K562 (cell line): ENCODE measurements at regions not wholly inside any gene's neighbourhood (a gene's known extent, or its start where the extent isn't known, plus 50 kb on each side); places are given as distances from the start of the nearest gene placed in this dataset.

ENCODE experiments used
- ATAC-seq: fragments of 200-7000 bp; cut with Tn5 transposase; 3 replicates; pipeline ENCODE4 v1.9.1; 2020; ENCODE audit warnings: moderate library complexity
- BruUV-seq: library from RNA; stranded (reverse); fragments of 400-500 nt; replicated peaks from 2 replicates; lab custom pipeline; 2021; lab: Mats Ljungman, UMichigan
- CTCF ChIA-PET: fragments of 300-600 bp; formaldehyde crosslinking; extraction: SDS; loops from one replicate; lab custom pipeline; 2021; ENCODE audit warnings: low intra/inter-chr PET ratio; lab: Yijun Ruan, JAX
- POLR2A ChIA-PET: fragments of 300-600, 350-650 bp; sonication (Branson Sonifier 250); formaldehyde crosslinking; extraction: SDS; loops from one replicate; lab custom pipeline; 2021; ENCODE audit warnings: antibody characterized with exemption, inconsistent platforms; lab: Yijun Ruan, JAX
- DNase-seq, 4 experiments: peaks; one replicate each; pipeline versions ENCODE4 v3.0.0 to v3.0.0-alpha.2; 2011 to 2018; ENCODE audit warnings: low spot score in 3 of 4, mixed read lengths in 3 of 4; ENCODE audit errors: extremely low read depth in 1 of 4
- FAIRE-seq: peaks from 2 replicates; lab custom pipeline; 2011; peaks lifted over from hg19 to GRCh38; lab: Jason Lieb, UNC
- H2AFZ ChIP-seq: 2 replicates; pipeline ENCODE4 v1.6.0; 2011; ENCODE audit warnings: low read depth, low read length, control low read depth, inconsistent platforms
- H3K27ac ChIP-seq: fragments of 200-600 bp; 3 replicates; pipeline ENCODE4 v1.8.0; 2011; ENCODE audit warnings: low read depth, mild to moderate bottlenecking, control low read depth, inconsistent platforms, low read length, moderate library complexity, mixed read lengths; ENCODE audit errors: extremely low read depth
- H3K27me3 ChIP-seq, 2 experiments: fragments of 300-600 bp in 1 of 2; 2 replicates in 1 of 2; 3 replicates in 1 of 2; pipeline versions ENCODE4 v1.6.0 to v1.8.0; 2011; ENCODE audit warnings: inconsistent platforms in 2 of 2, low read length in 2 of 2, mild to moderate bottlenecking in 1 of 2, mixed read lengths in 1 of 2, moderate library complexity in 1 of 2; ENCODE audit not compliant: control insufficient read depth in 2 of 2, insufficient read depth in 2 of 2
- H3K36me3 ChIP-seq: fragments of 300-600 bp; 3 replicates; pipeline ENCODE4 v1.8.0; 2011; ENCODE audit warnings: mild to moderate bottlenecking, low read length, inconsistent platforms; ENCODE audit not compliant: control insufficient read depth, insufficient read depth
- H3K4me1 ChIP-seq, 2 experiments: fragments of 200-600 bp in 1 of 2; replicated peaks in 1 of 2; 2 replicates in 1 of 2; 3 replicates in 1 of 2; pipeline versions ENCODE4 v1.5.1 to v1.8.0; 2011; ENCODE audit warnings: inconsistent platforms in 2 of 2, low read length in 2 of 2, mild to moderate bottlenecking in 1 of 2, mixed read lengths in 1 of 2, moderate library complexity in 1 of 2; ENCODE audit not compliant: control insufficient read depth in 2 of 2, insufficient read depth in 2 of 2
- H3K4me2 ChIP-seq: 2 replicates; pipeline ENCODE4 v1.6.1; 2011; ENCODE audit warnings: low read length, control low read depth, inconsistent platforms, mixed read lengths; ENCODE audit not compliant: insufficient read depth
- H3K4me3 ChIP-seq: fragments of 200-600 bp; sonication (generic), shearing (Covaris generic); 2 replicates; pipeline ENCODE4 v1.5.1; 2016; ENCODE audit warnings: control low read depth, inconsistent platforms
- H3K79me2 ChIP-seq: fragments of 200-600 bp; 3 replicates; pipeline ENCODE4 v1.8.0; 2011; ENCODE audit warnings: low read length, inconsistent platforms; ENCODE audit not compliant: control insufficient read depth, insufficient read depth
- H3K9ac ChIP-seq, 2 experiments: 2 replicates each; pipeline versions ENCODE4 v1.6.0 to v1.6.1; 2011; ENCODE audit warnings: low read depth in 2 of 2, low read length in 2 of 2, control low read depth in 1 of 2, inconsistent platforms in 1 of 2, mild to moderate bottlenecking in 1 of 2, mixed read lengths in 1 of 2; ENCODE audit not compliant: insufficient read depth in 1 of 2
- H3K9me1 ChIP-seq: one replicate; pipeline ENCODE4 v1.6.0; 2011; ENCODE audit warnings: inconsistent platforms, mild to moderate bottlenecking, low read length, moderate library complexity; ENCODE audit not compliant: control insufficient read depth, insufficient read depth
- H3K9me3 ChIP-seq: replicated peaks from 2 replicates; pipeline ENCODE4 v1.5.1; 2011; ENCODE audit warnings: low read depth, low read length, inconsistent platforms; ENCODE audit not compliant: control insufficient read depth, insufficient read depth
- H4K20me1 ChIP-seq: replicated peaks from 2 replicates; pipeline ENCODE4 v1.6.1; 2011; ENCODE audit warnings: low read length, inconsistent platforms, mixed read lengths; ENCODE audit not compliant: control insufficient read depth, insufficient read depth
- BHLHE40 ChIP-seq: IDR thresholded peaks from 2 replicates; pipeline ENCODE4 v1.6.1; 2011; ENCODE audit warnings: low read length, improper control_type of control experiment
- CTBP1 ChIP-seq: fragments of 450-650 bp; IDR thresholded peaks from 2 replicates; pipeline ENCODE4 v1.6.1; 2016; ENCODE audit warnings: borderline replicate concordance
- GTF2E2 ChIP-seq: fragments of 200-800 bp; sonication (Bioruptor generic); IDR thresholded peaks from 2 replicates; pipeline ENCODE4 v1.6.1; 2016; ENCODE audit warnings: missing genetic modification characterization, missing compliant biosample characterization
- LEF1 ChIP-seq: fragments of 450-650 bp; IDR thresholded peaks from 2 replicates; pipeline ENCODE4 v1.6.1; 2016; ENCODE audit warnings: mild to moderate bottlenecking
- POLR2B ChIP-seq: fragments of 450-650 bp; IDR thresholded peaks from 2 replicates; pipeline ENCODE4 v1.6.1; 2018; ENCODE audit warnings: low read depth; ENCODE audit not compliant: partially characterized antibody
- ZBED1 ChIP-seq: IDR thresholded peaks from 2 replicates; pipeline ENCODE4 v1.6.1; 2014
- ZC3H11A ChIP-seq: IDR thresholded peaks from 2 replicates; pipeline ENCODE4 v1.6.1; 2012; ENCODE audit warnings: low read depth, low read length, improper control_type of control experiment
- ZNF212 ChIP-seq: fragments of 450-650 bp; formaldehyde crosslinking; IDR thresholded peaks from 2 replicates; pipeline ENCODE4 v1.4.0; 2020; ENCODE audit warnings: mild to moderate bottlenecking
- ZNF551 ChIP-seq: fragments of 250-450 bp; sonication (Bioruptor Pico); IDR thresholded peaks from 2 replicates; pipeline ENCODE4 v1.5.0; 2021; ENCODE audit warnings: mild to moderate bottlenecking, moderate library complexity
- WGBS: fragments of 100-300 bp; shearing (Covaris generic); methylation state at CpG from one replicate; pipeline ENCODE4 v1.1.6; 2016; ENCODE audit warnings: low coverage, mixed read lengths; ENCODE audit not compliant: insufficient coverage; ENCODE audit errors: missing lambda C conversion rate; 5-methylcytosine and 5-hydroxymethylcytosine counted together
- in situ Hi-C: fragments of 300-500 bp; cut with MboI; formaldehyde crosslinking; loops from 4 replicates; pipeline ENCODE4 v1.15.0; 2018; ENCODE audit warnings: inconsistent platforms, mixed read lengths
- intact Hi-C: fragments of 100-400 bp; cut with micrococcal nuclease; formaldehyde crosslinking; loops from 2 replicates; pipeline ENCODE4 v1.14.2; 2022
- TF ChIP-seq, protein P1 (sequence below), 2 experiments: fragments of 450-650 bp in 1 of 2; sonication (generic) in 1 of 2; formaldehyde crosslinking in 1 of 2; IDR thresholded peaks; 2 replicates each; pipeline versions ENCODE4 v1.7.1 to v1.9.0; 2016 to 2022; ENCODE audit warnings: inconsistent platforms in 1 of 2, mild to moderate bottlenecking in 1 of 2, missing genetic modification reagents in 1 of 2

DNA sequence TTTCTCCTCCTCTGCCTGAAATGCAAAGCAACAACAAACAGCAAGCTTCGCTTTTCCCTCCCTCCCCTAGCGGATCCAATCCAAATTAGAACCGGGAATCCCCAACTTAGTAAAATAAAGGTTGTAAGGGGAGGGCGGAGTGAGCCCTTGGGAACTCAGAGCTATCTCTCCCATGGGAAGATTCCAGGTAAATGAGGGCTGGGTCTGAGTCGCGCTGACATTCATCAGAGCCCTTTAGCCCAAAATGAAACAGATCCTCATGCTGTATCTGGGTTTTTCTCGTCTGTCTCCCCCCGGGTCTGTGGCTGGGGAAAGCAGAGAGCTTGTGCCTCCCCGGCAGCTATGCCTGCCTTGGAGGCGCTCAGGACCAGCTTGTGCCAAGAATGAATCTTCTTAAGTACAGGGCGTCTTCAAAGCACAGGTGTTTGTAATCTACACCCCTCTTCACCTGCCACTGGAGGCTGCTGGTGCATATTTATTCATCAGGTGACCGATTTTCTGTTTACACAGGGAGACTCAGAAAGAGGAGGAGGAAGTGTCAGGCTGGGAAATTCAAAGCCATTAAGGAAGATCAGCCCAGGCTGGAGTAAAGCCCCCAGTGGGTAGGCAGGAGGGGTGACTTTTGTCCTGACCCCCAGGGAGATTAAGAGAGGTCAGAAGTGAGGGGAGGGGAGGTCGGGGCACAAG lies 55.0 kb upstream of the GSE1 start (continued):
- TF ChIP-seq ZNF551, result no peak
- TF ChIP-seq BHLHE40, result peak; percentile 50; the same call in 1 of the 2 replicates
- TF ChIP-seq CTBP1, result peak; percentile 59; the same call in 1 of the 2 replicates

DNA sequence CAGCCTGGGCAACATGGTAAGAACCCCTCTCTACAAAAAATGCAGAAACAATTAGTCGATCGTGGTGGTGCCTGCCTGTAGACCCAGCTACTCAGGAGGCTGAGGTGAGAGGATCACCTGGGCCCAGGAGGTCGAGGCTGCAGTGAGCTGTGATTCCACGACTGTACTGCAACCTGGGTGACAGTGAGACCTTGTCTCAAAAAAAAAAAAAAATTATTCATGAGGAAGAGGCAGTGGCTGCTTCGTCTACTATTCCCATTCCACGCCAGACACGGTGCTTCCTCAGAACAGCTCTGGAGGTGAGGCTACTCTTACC lies 52.2 kb upstream of the GSE1 start:
- Histone ChIP-seq H3K27ac (peak overlapping the region; percentile 97), H3K4me1 (peaks cover 65 to 73% of the 10 kb centered on the region in 2 experiments), H3K4me2 (peak overlapping the region; percentile 89), H3K36me3 (peaks cover 62% of the 10 kb centered on the region), H3K4me3 (peak overlapping the region; percentile 43), H2AFZ (no peak overlapping the region), H3K79me2 (peaks cover 100% of the 10 kb centered on the region), H3K9me3 (no peaks in the 10 kb centered on the region), H3K9me1 (peaks cover 4% of the 10 kb centered on the region), H3K9ac (peak overlapping the region; percentile 76 to 92), H4K20me1 (peaks cover 42% of the 10 kb centered on the region), H3K27me3 (no peaks in the 10 kb centered on the region)
- 13% methylated on average over 7 of the region's 7 CpGs for whole genome bisulfite sequencing
- BruUV-seq, result TSS peak; percentile 43
- POLR2A ChIA-PET, result interaction anchor here (0.7 to 3.7 kb wide), 14 partner anchors 8 to 140 kb away, joined by 3 to 20 read pairs (median 4); no protein-coding TSS in a partner anchor
- DNase-seq, result no peak
- CTCF ChIA-PET, result no interaction called here
- no peak for FAIRE-seq
- in situ Hi-C loops, result no loop called here
- no peak for ATAC-seq
- intact Hi-C loops, result loop anchor here (10.0 kb wide), 1 partner anchor 226 kb away; no protein-coding TSS in a partner anchor
- TF ChIP-seq ZNF212 (CRISPR knock-in tag) (no peak), GTF2E2 (tag) (peak; percentile 75; the same call in 1 of the 2 replicates), LEF1 (no peak), POLR2B (no peak), ZC3H11A (no peak), ZBED1 (0 out of 2 replicates have a peak, but pooled peaks have one; percentile 30)
- TF ChIP-seq, protein P1, sequence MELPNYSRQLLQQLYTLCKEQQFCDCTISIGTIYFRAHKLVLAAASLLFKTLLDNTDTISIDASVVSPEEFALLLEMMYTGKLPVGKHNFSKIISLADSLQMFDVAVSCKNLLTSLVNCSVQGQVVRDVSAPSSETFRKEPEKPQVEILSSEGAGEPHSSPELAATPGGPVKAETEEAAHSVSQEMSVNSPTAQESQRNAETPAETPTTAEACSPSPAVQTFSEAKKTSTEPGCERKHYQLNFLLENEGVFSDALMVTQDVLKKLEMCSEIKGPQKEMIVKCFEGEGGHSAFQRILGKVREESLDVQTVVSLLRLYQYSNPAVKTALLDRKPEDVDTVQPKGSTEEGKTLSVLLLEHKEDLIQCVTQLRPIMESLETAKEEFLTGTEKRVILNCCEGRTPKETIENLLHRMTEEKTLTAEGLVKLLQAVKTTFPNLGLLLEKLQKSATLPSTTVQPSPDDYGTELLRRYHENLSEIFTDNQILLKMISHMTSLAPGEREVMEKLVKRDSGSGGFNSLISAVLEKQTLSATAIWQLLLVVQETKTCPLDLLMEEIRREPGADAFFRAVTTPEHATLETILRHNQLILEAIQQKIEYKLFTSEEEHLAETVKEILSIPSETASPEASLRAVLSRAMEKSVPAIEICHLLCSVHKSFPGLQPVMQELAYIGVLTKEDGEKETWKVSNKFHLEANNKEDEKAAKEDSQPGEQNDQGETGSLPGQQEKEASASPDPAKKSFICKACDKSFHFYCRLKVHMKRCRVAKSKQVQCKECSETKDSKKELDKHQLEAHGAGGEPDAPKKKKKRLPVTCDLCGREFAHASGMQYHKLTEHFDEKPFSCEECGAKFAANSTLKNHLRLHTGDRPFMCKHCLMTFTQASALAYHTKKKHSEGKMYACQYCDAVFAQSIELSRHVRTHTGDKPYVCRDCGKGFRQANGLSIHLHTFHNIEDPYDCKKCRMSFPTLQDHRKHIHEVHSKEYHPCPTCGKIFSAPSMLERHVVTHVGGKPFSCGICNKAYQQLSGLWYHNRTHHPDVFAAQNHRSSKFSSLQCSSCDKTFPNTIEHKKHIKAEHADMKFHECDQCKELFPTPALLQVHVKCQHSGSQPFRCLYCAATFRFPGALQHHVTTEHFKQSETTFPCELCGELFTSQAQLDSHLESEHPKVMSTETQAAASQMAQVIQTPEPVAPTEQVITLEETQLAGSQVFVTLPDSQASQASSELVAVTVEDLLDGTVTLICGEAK (IDR thresholded peaks at IDR 0.05), result 0 out of 2 replicates have a peak, but pooled peaks have one; percentile 26
- TF ChIP-seq, protein P1 (CRISPR knock-in tag; IDR thresholded peaks at IDR 0.05), result no peak
